Erythroblast (primary cell): ENCODE measurements at regions not wholly inside any gene's neighbourhood (a gene's known extent, or its start where the extent isn't known, plus 50 kb on each side); places are given as distances from the start of the nearest gene placed in this dataset.

ENCODE experiments used
- GATA1 ChIP-seq: IDR thresholded peaks from 2 replicates; pipeline ENCODE4 v1.6.1; 2011; ENCODE audit warnings: low read depth, mild to moderate bottlenecking, control low read depth, low read length, moderate library complexity
- POLR2A ChIP-seq: IDR thresholded peaks from 2 replicates; pipeline ENCODE4 v1.6.1; 2011; ENCODE audit warnings: mild to moderate bottlenecking, low read length

DNA sequence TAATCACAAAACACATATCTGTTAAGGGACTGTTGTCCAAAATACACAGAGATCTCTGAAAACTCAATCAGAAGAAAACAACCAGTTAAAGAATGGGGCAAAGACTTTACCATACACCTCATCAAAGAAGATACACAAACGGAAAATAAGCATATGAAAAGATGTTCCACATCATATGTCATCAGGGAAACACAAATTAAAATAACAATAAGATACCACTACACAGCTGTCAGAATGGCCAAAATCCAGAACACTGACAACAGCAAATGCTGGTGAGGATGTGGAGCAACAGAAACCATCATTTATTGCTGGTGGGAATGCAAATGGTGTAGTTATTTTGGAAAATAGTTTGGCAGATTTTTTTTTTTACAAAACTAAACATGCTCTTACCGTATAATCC is 220.5 kb upstream of the FOXN3 start:
- TF ChIP-seq GATA1 (no peak), POLR2A (no peak)
